WI38 (cell line): ENCODE measurements at regions not wholly inside any gene's neighbourhood (a gene's known extent, or its start where the extent isn't known, plus 50 kb on each side); places are given as distances from the start of the nearest gene placed in this dataset.
"Not testable (repeated sequence)": the region's sequence is repeated elsewhere in the genome, so short reads cannot be mapped to it uniquely, and the experiment has no call there.

Source experiments
- H3K4me3 ChIP-seq: 2 replicates; pipeline ENCODE4 v1.5.1; 2011; ENCODE audit warnings: low read depth, mild to moderate bottlenecking, control low read depth, low read length
- CTCF ChIP-seq: IDR thresholded peaks from 2 replicates; pipeline ENCODE4 v1.5.1; 2012; ENCODE audit warnings: low read depth, mild to moderate bottlenecking, control low read depth, low read length

DNA sequence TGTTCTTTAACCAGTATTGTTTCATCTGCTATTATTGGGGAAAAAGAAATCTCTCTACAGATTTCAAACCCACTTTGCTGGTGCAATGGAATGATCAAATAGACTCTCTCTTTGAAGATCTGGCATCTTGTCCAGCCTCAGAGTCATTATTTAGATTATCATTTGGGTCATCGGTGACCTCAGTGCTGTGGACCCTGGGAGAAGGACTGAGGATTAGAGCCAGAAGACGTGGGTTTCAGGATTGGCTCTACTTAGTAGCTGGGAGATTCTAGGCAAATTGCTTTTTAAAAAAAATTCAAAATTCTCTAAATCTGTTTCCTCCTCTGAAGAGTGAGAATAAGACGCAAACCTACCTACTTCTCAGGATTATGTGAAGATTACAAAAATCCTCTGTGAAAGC lies 107.6 kb upstream of the CTAGE1 start:
- H3K4me3 ChIP-seq, result no peak overlapping the region
- no peak for TF ChIP-seq CTCF

DNA sequence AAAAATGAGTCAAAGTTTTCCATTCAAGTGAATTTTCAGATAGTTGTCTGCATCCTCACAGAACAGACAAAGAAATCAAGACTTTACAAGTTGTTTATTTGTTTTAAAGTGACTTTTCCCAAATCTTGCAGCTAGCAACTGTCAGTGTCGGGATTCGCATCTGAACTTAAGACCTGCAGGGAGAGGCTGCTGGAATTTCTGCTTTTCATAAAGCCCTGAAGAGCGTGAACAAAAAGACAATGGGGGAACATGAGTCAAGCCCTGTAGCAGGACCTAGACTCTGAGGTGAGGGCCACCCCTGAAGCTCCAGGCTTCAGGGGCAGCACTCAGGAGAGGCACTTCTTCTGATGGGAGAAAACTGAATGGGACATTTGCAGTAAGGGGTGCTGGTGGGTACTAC lies 108.2 kb upstream of the CTAGE1 start:
- TF ChIP-seq CTCF, result no peak
- no peak overlapping the region for H3K4me3 ChIP-seq

- TF ChIP-seq CTCF, result no peak
Observed at GRCh38 chr18:22528291-22528690, 110.6 kb upstream of the CTAGE1 start.

DNA sequence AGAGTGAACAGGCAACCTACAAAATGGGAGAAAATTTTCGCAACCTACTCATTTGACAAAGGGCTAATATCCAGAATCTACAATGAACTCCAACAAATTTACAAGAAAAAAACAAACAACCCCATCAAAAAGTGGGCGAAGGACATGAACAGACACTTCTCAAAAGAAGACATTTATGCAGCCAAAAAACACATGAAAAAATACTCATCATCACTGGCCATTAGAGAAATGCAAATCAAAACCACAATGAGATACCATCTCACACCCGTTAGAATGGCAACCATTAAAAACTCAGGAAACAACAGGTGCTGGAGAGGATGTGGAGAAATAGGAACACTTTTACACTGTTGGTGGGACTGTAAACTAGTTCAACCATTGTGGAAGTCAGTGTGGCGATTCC lies 117.0 kb upstream of the CTAGE1 start:
- not testable (repeated sequence) for H3K4me3 ChIP-seq

More at GRCh38 chr18:22528291-22528690, 110.6 kb upstream of the CTAGE1 start:
- H3K4me3 ChIP-seq, result no peak overlapping the region

- H3K4me3 ChIP-seq, result no peak overlapping the region
- no peak for TF ChIP-seq CTCF
Observed at GRCh38 chr18:22536558-22536957, 118.8 kb upstream of the CTAGE1 start.

DNA sequence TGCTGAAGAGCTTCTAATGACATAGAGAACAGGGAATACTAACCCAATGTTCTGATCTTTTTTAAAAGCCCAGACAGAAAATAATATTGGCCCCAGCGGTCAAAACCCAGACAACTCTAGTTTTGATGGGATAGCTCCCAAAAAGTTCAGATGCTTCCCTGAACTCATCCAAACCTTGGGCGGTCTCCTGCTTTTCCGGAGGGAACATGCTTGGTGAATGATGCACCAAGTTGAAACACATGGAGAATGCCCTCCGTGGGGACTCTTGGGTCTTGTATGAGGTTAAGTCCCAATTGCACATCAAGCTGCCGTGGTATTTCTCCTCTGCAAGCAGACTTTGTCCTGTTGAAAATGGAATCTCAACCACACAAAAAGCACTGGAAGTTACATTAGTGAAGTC lies 120.7 kb upstream of the CTAGE1 start:
- TF ChIP-seq CTCF, result no peak
- H3K4me3 ChIP-seq, result no peak overlapping the region

- no peak overlapping the region for H3K4me3 ChIP-seq
- TF ChIP-seq CTCF, result no peak
Observed at GRCh38 chr18:22539051-22539765, 121.5 kb upstream of the CTAGE1 start.

DNA sequence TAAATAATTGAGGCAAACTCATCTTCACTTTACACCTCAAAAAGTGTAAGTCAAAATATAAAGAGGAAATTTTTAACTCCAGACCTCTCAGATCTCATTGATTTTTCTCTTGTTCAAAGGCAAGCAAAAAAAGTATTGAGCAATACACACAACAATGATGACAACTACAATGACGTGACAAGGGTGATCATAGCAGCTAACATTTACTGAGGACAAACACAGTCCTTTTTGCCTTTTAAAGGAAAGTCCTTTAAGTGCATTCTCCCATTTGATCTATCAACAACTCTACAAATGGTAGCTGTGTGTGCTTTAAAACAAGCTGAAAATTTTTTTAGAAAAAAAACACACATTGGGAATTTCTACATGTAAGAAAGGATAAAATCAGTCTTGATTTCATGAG lies 123.5 kb upstream of the CTAGE1 start:
- H3K4me3 ChIP-seq, result no peak overlapping the region
- no peak for TF ChIP-seq CTCF
